HepG2 (cell line): ENCODE measurements at regions not wholly inside any gene's neighbourhood (a gene's known extent, or its start where the extent isn't known, plus 50 kb on each side); places are given as distances from the start of the nearest gene placed in this dataset.

Experiments
- ATAC-seq: fragments of 200-7000 bp; cut with Tn5 transposase; 3 replicates; pipeline ENCODE4 v1.9.1; 2020; ENCODE audit warnings: mild to moderate bottlenecking, moderate library complexity
- BruUV-seq: library from RNA; stranded (reverse); fragments of 400-500 nt; replicated peaks from 2 replicates; lab custom pipeline; 2021; lab: Mats Ljungman, UMichigan
- CTCF ChIA-PET: fragments of 300-600 bp; formaldehyde crosslinking; extraction: SDS; loops from one replicate; lab custom pipeline; 2021; ENCODE audit warnings: low total read pairs, inconsistent platforms, low intra/inter-chr PET ratio; lab: Yijun Ruan, JAX
- POLR2A ChIA-PET: fragments of 350-600 bp; sonication (Branson Sonifier 250); formaldehyde crosslinking; loops from one replicate; lab custom pipeline; 2020; ENCODE audit warnings: antibody characterized with exemption, inconsistent platforms; lab: Yijun Ruan, JAX
- DNase-seq: peaks from one replicate; pipeline ENCODE4 v3.0.0-alpha.2; 2015; ENCODE audit warnings: low spot score
- FAIRE-seq: peaks from 3 replicates; lab custom pipeline; 2011; peaks lifted over from hg19 to GRCh38; lab: Jason Lieb, UNC
- H2AFZ ChIP-seq: one replicate; pipeline ENCODE4 v1.6.1; 2011; ENCODE audit warnings: low read length, inconsistent platforms
- H3K27ac ChIP-seq: fragments of 300-600 bp; 3 replicates; pipeline ENCODE4 v1.8.0; 2011; ENCODE audit warnings: mixed run types, mild to moderate bottlenecking, mixed read lengths, low read length, inconsistent platforms; ENCODE audit not compliant: insufficient read depth; ENCODE audit errors: extremely low read length
- H3K27me3 ChIP-seq, 2 experiments: fragments of 200-600 bp in 1 of 2; 2 replicates in 1 of 2; 3 replicates in 1 of 2; pipeline versions ENCODE4 v1.6.0 to v1.8.0; 2011; ENCODE audit warnings: low read length in 2 of 2, mild to moderate bottlenecking in 2 of 2, moderate library complexity in 2 of 2, inconsistent platforms in 1 of 2; ENCODE audit not compliant: insufficient read depth in 2 of 2, control insufficient read depth in 1 of 2
- H3K36me3 ChIP-seq, 2 experiments: fragments of 200-600 bp in 1 of 2; replicated peaks in 1 of 2; 2 replicates in 1 of 2; 3 replicates in 1 of 2; pipeline versions ENCODE4 v1.5.1 to v1.8.0; 2011; ENCODE audit warnings: low read length in 2 of 2, inconsistent platforms in 1 of 2; ENCODE audit not compliant: insufficient read depth in 2 of 2, control insufficient read depth in 1 of 2
- H3K4me1 ChIP-seq: 2 replicates; pipeline ENCODE4 v1.5.1; 2012; ENCODE audit warnings: low read length, inconsistent platforms; ENCODE audit not compliant: insufficient read depth
- H3K4me2 ChIP-seq: 2 replicates; pipeline ENCODE4 v1.6.0; 2011; ENCODE audit warnings: low read depth, low read length, inconsistent platforms
- H3K4me3 ChIP-seq, 3 experiments: fragments of 200-600 bp in 1 of 3; sonication (generic), shearing (Covaris generic) in 1 of 3; replicated peaks in 1 of 3; 2 replicates each; pipeline ENCODE4 v1.5.1; 2011 to 2016; ENCODE audit warnings: low read length in 3 of 3, inconsistent platforms in 2 of 3, low read depth in 2 of 3, mild to moderate bottlenecking in 2 of 3, control low read depth in 1 of 3, mixed read lengths in 1 of 3; ENCODE audit not compliant: insufficient read depth in 1 of 3
- H3K79me2 ChIP-seq: one replicate; pipeline ENCODE4 v1.6.1; 2011; ENCODE audit warnings: low read length, inconsistent platforms; ENCODE audit not compliant: insufficient read depth
- H3K9ac ChIP-seq: 2 replicates; pipeline ENCODE4 v1.6.0; 2011; ENCODE audit warnings: mild to moderate bottlenecking, low read depth, low read length, inconsistent platforms; ENCODE audit not compliant: insufficient read depth
- H3K9me3 ChIP-seq: 2 replicates; pipeline ENCODE4 v1.5.1; 2012; ENCODE audit warnings: mild to moderate bottlenecking, low read length
- H4K20me1 ChIP-seq: 2 replicates; pipeline ENCODE4 v1.6.0; 2011; ENCODE audit warnings: inconsistent platforms, mild to moderate bottlenecking, low read length, moderate library complexity; ENCODE audit not compliant: insufficient read depth
- DPF2 ChIP-seq: sonication (generic); formaldehyde crosslinking; IDR thresholded peaks from 2 replicates; pipeline ENCODE4 v1.4.0; 2020; ENCODE audit warnings: mild to moderate bottlenecking, low read depth, missing genetic modification reagents, borderline replicate concordance
- E2F5 ChIP-seq: sonication (generic); formaldehyde crosslinking; conservative IDR thresholded peaks from 2 replicates; pipeline ENCODE4 v1.4.0; 2020; ENCODE audit warnings: missing genetic modification reagents
- FOSL2 ChIP-seq: sonication (generic); formaldehyde crosslinking; IDR thresholded peaks from 2 replicates; pipeline ENCODE4 v1.4.0; 2020; ENCODE audit warnings: missing genetic modification reagents
- JUND ChIP-seq: sonication (generic); formaldehyde crosslinking; IDR thresholded peaks from 2 replicates; pipeline ENCODE4 v1.8.0; 2022; ENCODE audit warnings: mild to moderate bottlenecking, missing genetic modification reagents
- PREB ChIP-seq: sonication (generic); formaldehyde crosslinking; IDR thresholded peaks from 2 replicates; pipeline ENCODE4 v1.4.0; 2020; ENCODE audit warnings: missing genetic modification reagents
- TOPORS ChIP-seq: sonication (generic); formaldehyde crosslinking; IDR thresholded peaks from 2 replicates; pipeline ENCODE4 v1.8.0; 2023; ENCODE audit warnings: mild to moderate bottlenecking, missing genetic modification reagents
- YEATS2 ChIP-seq: sonication (generic); formaldehyde crosslinking; IDR thresholded peaks from 2 replicates; pipeline ENCODE4 v1.4.0; 2020; ENCODE audit warnings: missing genetic modification reagents, borderline replicate concordance
- ZBTB38 ChIP-seq: sonication (generic); formaldehyde crosslinking; IDR thresholded peaks from 2 replicates; pipeline ENCODE4 v1.5.1; 2020; ENCODE audit warnings: mild to moderate bottlenecking, missing genetic modification reagents
- ZNF136 ChIP-seq: sonication (generic); formaldehyde crosslinking; IDR thresholded peaks from 2 replicates; pipeline ENCODE4 v1.8.1; 2022; ENCODE audit warnings: low read depth, mild to moderate bottlenecking, moderate library complexity, missing genetic modification reagents
- ZNF740 ChIP-seq: sonication (generic); formaldehyde crosslinking; IDR thresholded peaks from 2 replicates; pipeline ENCODE4 v1.4.0; 2020; ENCODE audit warnings: missing genetic modification reagents
- ZNF768 ChIP-seq: sonication (generic); formaldehyde crosslinking; IDR thresholded peaks from 2 replicates; pipeline ENCODE4 v1.4.0; 2020; ENCODE audit warnings: missing genetic modification reagents
- WGBS: methylation state at CpG from one replicate; pipeline ENCODE4 v1.1.6; 2017; ENCODE audit warnings: low lambda C conversion rate; 5-methylcytosine and 5-hydroxymethylcytosine counted together
- in situ Hi-C: cut with HindIII; loops from 2 replicates; pipeline ENCODE4 v1.10.0; 2017; ENCODE audit warnings: low pct_unique_long_range_greater_than_20kb; ENCODE audit not compliant: extremely low pct_ligation_motif_present
- intact Hi-C: fragments of 100-400 bp; cut with micrococcal nuclease; formaldehyde crosslinking; loops from one replicate; pipeline ENCODE4 v1.10.0; 2022; ENCODE audit not compliant: unreplicated experiment
- TF ChIP-seq, protein P1 (sequence below): sonication (generic); formaldehyde crosslinking; IDR thresholded peaks from 2 replicates; pipeline ENCODE4 v1.8.1; 2023; ENCODE audit warnings: missing genetic modification reagents, mild to moderate bottlenecking, borderline replicate concordance

- H3K9ac ChIP-seq, result no peak overlapping the region
- H3K27ac ChIP-seq, result no peak overlapping the region
- no peak for TF ChIP-seq TOPORS
- no peak for TF ChIP-seq FOSL2 (CRISPR knock-in tag)
- TF ChIP-seq E2F5 (CRISPR knock-in tag), result no peak
- TF ChIP-seq JUND (CRISPR knock-in tag), result no peak
- no peak for TF ChIP-seq ZNF136 (CRISPR knock-in tag)
- TF ChIP-seq PREB (CRISPR knock-in tag), result no peak
- no peak for TF ChIP-seq YEATS2 (CRISPR knock-in tag)
- TF ChIP-seq ZNF768 (CRISPR knock-in tag), result no peak
- no peak for TF ChIP-seq ZNF740 (CRISPR knock-in tag)
- no peak for TF ChIP-seq DPF2 (CRISPR knock-in tag)
- TF ChIP-seq, protein P1, sequence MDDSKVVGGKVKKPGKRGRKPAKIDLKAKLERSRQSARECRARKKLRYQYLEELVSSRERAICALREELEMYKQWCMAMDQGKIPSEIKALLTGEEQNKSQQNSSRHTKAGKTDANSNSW, result no peak
- no peak for TF ChIP-seq ZBTB38 (CRISPR knock-in tag)
- TF ChIP-seq, all 625 proteins: peak for 0
- intact Hi-C loops (no loop called here), in situ Hi-C loops (no loop called here)
- Histone ChIP-seq H3K4me3 (no peak overlapping the region), H3K79me2 (no peaks in the 10 kb centered on the region), H3K36me3 (no peaks in the 10 kb centered on the region), H4K20me1 (no peaks in the 10 kb centered on the region), H3K4me2 (no peak overlapping the region), H2AFZ (no peak overlapping the region), H3K9me3 (peaks cover 75% of the 10 kb centered on the region), H3K27me3 (no peaks in the 10 kb centered on the region), H3K4me1 (no peaks in the 10 kb centered on the region)
- FAIRE-seq (no peak), DNase-seq (no peak), ATAC-seq (no peak)
- BruUV-seq, result no TSS peak
- 2% methylated on average over 5 of the region's 5 CpGs for WGBS
- POLR2A ChIA-PET, result no interaction called here
- CTCF ChIA-PET, result no interaction called here
These were observed 1973.8 kb downstream of the MRPL39 start for GRCh38 chr21:23633447-23633940.
